ENCODE measurements at regions not wholly inside any gene's neighbourhood (a gene's known extent, or its start where the extent isn't known, plus 50 kb on each side); places are given as distances from the start of the nearest gene placed in this dataset.

GRCh38 chr5:27821681-27822080 is 783.3 kb upstream of the CDH9 start:
- TF ChIP-seq GATA3 (IDR thresholded peaks at IDR 0.05; ENCODE audit: low read depth, low read length) (no peak), GATA2 (IDR thresholded peaks at IDR 0.05; ENCODE audit: low read depth, low read length) (no peak)
